RWPE2 (cell line): ENCODE measurements at regions not wholly inside any gene's neighbourhood (a gene's known extent, or its start where the extent isn't known, plus 50 kb on each side); places are given as distances from the start of the nearest gene placed in this dataset.

Experiments
- ATAC-seq: fragments of 200-7000 bp; cut with Tn5 transposase; 3 replicates; pipeline ENCODE4 v1.9.1; 2021; ENCODE audit warnings: low read depth
- DNase-seq: peaks from one replicate; pipeline ENCODE4 v3.0.0-alpha.2; 2020; ENCODE audit warnings: low spot score
- H3K27ac ChIP-seq: fragments of 450-650 bp; 2 replicates; pipeline ENCODE4 v1.5.1; 2017; ENCODE audit warnings: mild to moderate bottlenecking; ENCODE audit not compliant: poor library complexity, severe bottlenecking
- H3K27me3 ChIP-seq: fragments of 250-450 bp; sonication (Bioruptor Pico); 2 replicates; pipeline ENCODE4 v1.5.1; 2021; ENCODE audit warnings: mild to moderate bottlenecking, moderate library complexity; ENCODE audit not compliant: insufficient read depth, poor library complexity, severe bottlenecking
- H3K36me3 ChIP-seq: fragments of 250-450 bp; sonication (Bioruptor Pico); 2 replicates; pipeline ENCODE4 v1.5.1; 2020; ENCODE audit warnings: low read depth, mild to moderate bottlenecking, moderate library complexity
- H3K4me1 ChIP-seq: fragments of 250-450 bp; sonication (Bioruptor Pico); 2 replicates; pipeline ENCODE4 v1.5.1; 2021; ENCODE audit warnings: mild to moderate bottlenecking, moderate library complexity; ENCODE audit not compliant: insufficient read depth, poor library complexity, severe bottlenecking
- H3K4me3 ChIP-seq: fragments of 250-450 bp; sonication (Bioruptor Pico); 2 replicates; pipeline ENCODE4 v1.5.1; 2021; ENCODE audit warnings: mild to moderate bottlenecking, moderate library complexity; ENCODE audit not compliant: severe bottlenecking
- H3K9me3 ChIP-seq: fragments of 250-450 bp; sonication (Bioruptor Pico); 2 replicates; pipeline ENCODE4 v1.5.1; 2021; ENCODE audit warnings: mild to moderate bottlenecking, moderate library complexity; ENCODE audit not compliant: severe bottlenecking
- CTCF ChIP-seq: fragments of 450-650 bp; IDR thresholded peaks from one replicate; pipeline ENCODE4 v1.5.1; 2017; ENCODE audit warnings: mild to moderate bottlenecking, moderate library complexity; ENCODE audit not compliant: poor library complexity, severe bottlenecking

GRCh38 chr2:228798458-228799207 is 472.5 kb downstream of the PID1 start:
- no peak for ATAC-seq
- no peaks in the 10 kb centered on the region for H3K4me1 ChIP-seq
- H3K9me3 ChIP-seq, result no peaks in the 10 kb centered on the region
- H3K27ac ChIP-seq, result no peak overlapping the region
- no peak for DNase-seq
- H3K36me3 ChIP-seq, result no peaks in the 10 kb centered on the region
- TF ChIP-seq CTCF, result no peak
- H3K27me3 ChIP-seq, result no peaks in the 10 kb centered on the region
- H3K4me3 ChIP-seq, result no peak overlapping the region

- H3K9me3 ChIP-seq, result no peaks in the 10 kb centered on the region
- no peak for DNase-seq
- H3K27me3 ChIP-seq, result no peaks in the 10 kb centered on the region
- no peaks in the 10 kb centered on the region for H3K36me3 ChIP-seq
- no peaks in the 10 kb centered on the region for H3K4me1 ChIP-seq
- H3K27ac ChIP-seq, result no peak overlapping the region
- TF ChIP-seq CTCF, result no peak
- no peak overlapping the region for H3K4me3 ChIP-seq
- ATAC-seq, result no peak
Observed at GRCh38 chr2:228796386-228796785, 474.7 kb downstream of the PID1 start.

GRCh38 chr2:228793116-228793515 is 478.0 kb downstream of the PID1 start:
- no peak for TF ChIP-seq CTCF
- no peaks in the 10 kb centered on the region for H3K9me3 ChIP-seq
- no peak overlapping the region for H3K4me3 ChIP-seq
- H3K27me3 ChIP-seq, result no peaks in the 10 kb centered on the region
- no peak for DNase-seq
- no peak for ATAC-seq
- no peak overlapping the region for H3K27ac ChIP-seq
- H3K36me3 ChIP-seq, result no peaks in the 10 kb centered on the region
- no peaks in the 10 kb centered on the region for H3K4me1 ChIP-seq

- no peaks in the 10 kb centered on the region for H3K4me1 ChIP-seq
- H3K36me3 ChIP-seq, result no peaks in the 10 kb centered on the region
- DNase-seq (no peak), ATAC-seq (no peak)
- H3K27me3 ChIP-seq, result no peaks in the 10 kb centered on the region
- no peak overlapping the region for H3K4me3 ChIP-seq
- TF ChIP-seq CTCF, result no peak
- H3K27ac ChIP-seq, result no peak overlapping the region
- H3K9me3 ChIP-seq, result no peaks in the 10 kb centered on the region
Observed at GRCh38 chr2:228786901-228787300, 484.2 kb downstream of the PID1 start.

- Histone ChIP-seq H3K4me3 (no peak overlapping the region), H3K27me3 (no peaks in the 10 kb centered on the region), H3K36me3 (no peaks in the 10 kb centered on the region), H3K4me1 (no peaks in the 10 kb centered on the region), H3K9me3 (no peaks in the 10 kb centered on the region), H3K27ac (no peak overlapping the region)
- DNase-seq, result no peak
- no peak for TF ChIP-seq CTCF
- no peak for ATAC-seq
Observed at GRCh38 chr2:228782281-228782680, 488.8 kb downstream of the PID1 start.
